ENCODE measurements at regions not wholly inside any gene's neighbourhood (a gene's known extent, or its start where the extent isn't known, plus 50 kb on each side); places are given as distances from the start of the nearest gene placed in this dataset.

GRCh38 chr2:2849464-2850217, 518.6 kb upstream of the MYT1L start:
- DNase-seq (ENCODE audit: low read depth, low spot score) = no peak

- no peak for DNase-seq (ENCODE audit: low read depth, low spot score)
Observed at GRCh38 chr2:2848621-2849333, 517.7 kb upstream of the MYT1L start.

- DNase-seq (ENCODE audit: low read depth, low spot score) = no peak
Observed at GRCh38 chr2:2848198-2848597, 517.1 kb upstream of the MYT1L start.

GRCh38 chr2:2847209-2847676, 516.2 kb upstream of the MYT1L start:
- DNase-seq (ENCODE audit: low read depth, low spot score) = no peak

GRCh38 chr2:2846332-2847208, 515.5 kb upstream of the MYT1L start:
- no peak for DNase-seq (ENCODE audit: low read depth, low spot score)

- DNase-seq (ENCODE audit: low read depth, low spot score) = no peak
Observed at GRCh38 chr2:2845806-2846315, 514.8 kb upstream of the MYT1L start.

- DNase-seq (ENCODE audit: low read depth, low spot score) = no peak
Observed at GRCh38 chr2:2845267-2845666, 514.2 kb upstream of the MYT1L start.

- DNase-seq (ENCODE audit: low read depth, low spot score) = no peak
Observed at GRCh38 chr2:2843969-2844548, 513.0 kb upstream of the MYT1L start.

- no peak for DNase-seq (ENCODE audit: low read depth, low spot score)
Observed at GRCh38 chr2:2842466-2842865, 511.4 kb upstream of the MYT1L start.

GRCh38 chr2:2840681-2841300, 509.7 kb upstream of the MYT1L start:
- no peak for DNase-seq (ENCODE audit: low read depth, low spot score)

GRCh38 chr2:2839782-2840531, 508.9 kb upstream of the MYT1L start:
- DNase-seq (ENCODE audit: low read depth, low spot score) = no peak

GRCh38 chr2:2839393-2839781, 508.3 kb upstream of the MYT1L start:
- DNase-seq (ENCODE audit: low read depth, low spot score) = no peak

GRCh38 chr2:2838548-2838845, 507.4 kb upstream of the MYT1L start:
- DNase-seq (ENCODE audit: low read depth, low spot score) = no peak

GRCh38 chr2:2837746-2838547, 506.9 kb upstream of the MYT1L start:
- DNase-seq (ENCODE audit: low read depth, low spot score) = no peak

- DNase-seq (ENCODE audit: low read depth, low spot score) = no peak
Observed at GRCh38 chr2:2836343-2837070, 505.4 kb upstream of the MYT1L start.

GRCh38 chr2:2834516-2835254, 503.6 kb upstream of the MYT1L start:
- no peak for DNase-seq (ENCODE audit: low read depth, low spot score)

- DNase-seq (ENCODE audit: low read depth, low spot score) = no peak
Observed at GRCh38 chr2:2834105-2834504, 503.0 kb upstream of the MYT1L start.

- DNase-seq (ENCODE audit: low read depth, low spot score) = no peak
Observed at GRCh38 chr2:2832657-2833056, 501.6 kb upstream of the MYT1L start.

All from activated naive CD8-positive, alpha-beta T cell treated with anti-CD3 and anti-CD28 coated beads, Interleukin-2, amount 50 U/mL, for 16 hours (primary cell).